ENCODE measurements at regions not wholly inside any gene's neighbourhood (a gene's known extent, or its start where the extent isn't known, plus 50 kb on each side); places are given as distances from the start of the nearest gene placed in this dataset.

- DNase-seq (ENCODE audit: low spot score) (no peak), ATAC-seq (ENCODE audit: insufficient number of reproducible peaks, low FRiP score, low read depth) (no peak)
- Histone ChIP-seq H3K27ac (no peak overlapping the region), H3K9me3 (no peaks in the 10 kb centered on the region), H3K4me3 (no peak overlapping the region), H3K4me1 (ENCODE audit: control insufficient read depth in 1 of 2, low read depth in 2 of 2) (no peaks in the 10 kb centered on the region), H3K27me3 (replicated peaks; ENCODE audit: insufficient read depth) (no peaks in the 10 kb centered on the region), H3K36me3 (no peaks in the 10 kb centered on the region)
- TF ChIP-seq, protein P1, sequence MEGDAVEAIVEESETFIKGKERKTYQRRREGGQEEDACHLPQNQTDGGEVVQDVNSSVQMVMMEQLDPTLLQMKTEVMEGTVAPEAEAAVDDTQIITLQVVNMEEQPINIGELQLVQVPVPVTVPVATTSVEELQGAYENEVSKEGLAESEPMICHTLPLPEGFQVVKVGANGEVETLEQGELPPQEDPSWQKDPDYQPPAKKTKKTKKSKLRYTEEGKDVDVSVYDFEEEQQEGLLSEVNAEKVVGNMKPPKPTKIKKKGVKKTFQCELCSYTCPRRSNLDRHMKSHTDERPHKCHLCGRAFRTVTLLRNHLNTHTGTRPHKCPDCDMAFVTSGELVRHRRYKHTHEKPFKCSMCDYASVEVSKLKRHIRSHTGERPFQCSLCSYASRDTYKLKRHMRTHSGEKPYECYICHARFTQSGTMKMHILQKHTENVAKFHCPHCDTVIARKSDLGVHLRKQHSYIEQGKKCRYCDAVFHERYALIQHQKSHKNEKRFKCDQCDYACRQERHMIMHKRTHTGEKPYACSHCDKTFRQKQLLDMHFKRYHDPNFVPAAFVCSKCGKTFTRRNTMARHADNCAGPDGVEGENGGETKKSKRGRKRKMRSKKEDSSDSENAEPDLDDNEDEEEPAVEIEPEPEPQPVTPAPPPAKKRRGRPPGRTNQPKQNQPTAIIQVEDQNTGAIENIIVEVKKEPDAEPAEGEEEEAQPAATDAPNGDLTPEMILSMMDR (IDR thresholded peaks at IDR 0.05): no peak
These were observed 327.5 kb upstream of the HNRNPA3 start for GRCh38 chr2:176885001-176885643.

DNA sequence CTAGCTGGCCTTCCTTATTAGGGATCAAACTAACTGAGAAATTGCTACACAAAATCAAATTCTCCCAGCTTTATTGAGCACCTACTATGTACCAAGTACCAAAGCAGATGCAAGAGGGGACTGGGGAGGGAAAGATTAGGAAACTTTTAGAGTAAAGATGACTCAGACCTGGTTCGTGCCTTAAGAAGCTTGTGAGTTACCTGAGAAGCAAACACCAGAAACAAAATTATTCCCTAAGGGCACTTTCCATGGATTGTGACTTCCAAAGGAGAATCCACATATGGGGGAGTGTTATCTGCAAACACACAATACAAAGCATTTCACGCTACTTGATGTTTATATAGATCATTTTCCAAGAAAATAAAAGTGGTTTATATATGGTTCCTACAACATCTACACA, 326.9 kb upstream of the HNRNPA3 start:
- DNase-seq (ENCODE audit: low spot score) (no peak), ATAC-seq (ENCODE audit: insufficient number of reproducible peaks, low FRiP score, low read depth) (no peak)
- H3K27ac ChIP-seq: no peak overlapping the region
- H3K36me3 ChIP-seq: no peaks in the 10 kb centered on the region
- H3K9me3 ChIP-seq: no peaks in the 10 kb centered on the region
- no peak overlapping the region for H3K4me3 ChIP-seq
- TF ChIP-seq, protein P1 (IDR thresholded peaks at IDR 0.05): no peak
- no peaks in the 10 kb centered on the region for H3K27me3 ChIP-seq (replicated peaks; ENCODE audit: insufficient read depth)
- H3K4me1 ChIP-seq (ENCODE audit: control insufficient read depth in 1 of 2, low read depth in 2 of 2): no peaks in the 10 kb centered on the region

- no peak for ATAC-seq (ENCODE audit: insufficient number of reproducible peaks, low FRiP score, low read depth)
- TF ChIP-seq, protein P1 (IDR thresholded peaks at IDR 0.05): no peak
- no peak for DNase-seq (ENCODE audit: low spot score)
These were observed 321.5 kb upstream of the HNRNPA3 start for GRCh38 chr2:176891105-176891504.

DNA sequence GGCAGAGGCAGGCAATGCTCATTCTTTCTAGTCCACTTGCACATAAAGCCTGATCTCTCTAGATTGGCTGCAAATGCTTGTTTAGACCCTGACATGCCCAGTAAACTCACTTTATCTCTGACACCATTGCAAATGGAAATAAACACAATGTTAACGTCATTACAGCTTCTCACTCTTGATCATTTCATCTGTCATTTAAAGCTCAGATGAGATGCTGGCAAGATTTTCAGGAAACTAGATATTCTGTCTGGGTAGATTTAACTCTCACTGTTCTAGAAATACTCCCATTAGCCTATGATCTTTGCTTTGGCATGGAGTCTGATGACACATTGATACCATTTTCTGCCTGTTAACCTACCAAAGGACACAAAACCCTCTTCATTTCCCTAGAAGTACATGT, 320.7 kb upstream of the HNRNPA3 start:
- ATAC-seq (ENCODE audit: insufficient number of reproducible peaks, low FRiP score, low read depth) (no peak), DNase-seq (ENCODE audit: low spot score) (no peak)
- Histone ChIP-seq H3K27me3 (replicated peaks; ENCODE audit: insufficient read depth) (no peaks in the 10 kb centered on the region), H3K4me3 (no peak overlapping the region), H3K36me3 (no peaks in the 10 kb centered on the region), H3K27ac (no peak overlapping the region), H3K4me1 (ENCODE audit: control insufficient read depth in 1 of 2, low read depth in 2 of 2) (no peaks in the 10 kb centered on the region), H3K9me3 (no peaks in the 10 kb centered on the region)
- TF ChIP-seq, protein P1 (IDR thresholded peaks at IDR 0.05): no peak

More at GRCh38 chr2:176891105-176891504, 321.5 kb upstream of the HNRNPA3 start:
- no peaks in the 10 kb centered on the region for H3K4me1 ChIP-seq (ENCODE audit: control insufficient read depth in 1 of 2, low read depth in 2 of 2)
- no peaks in the 10 kb centered on the region for H3K27me3 ChIP-seq (replicated peaks; ENCODE audit: insufficient read depth)
- no peak overlapping the region for H3K4me3 ChIP-seq
- no peaks in the 10 kb centered on the region for H3K9me3 ChIP-seq
- no peaks in the 10 kb centered on the region for H3K36me3 ChIP-seq
- no peak overlapping the region for H3K27ac ChIP-seq

- TF ChIP-seq, protein P1 (IDR thresholded peaks at IDR 0.05): no peak
- DNase-seq (ENCODE audit: low spot score) (no peak), ATAC-seq (ENCODE audit: insufficient number of reproducible peaks, low FRiP score, low read depth) (no peak)
- Histone ChIP-seq H3K27me3 (replicated peaks; ENCODE audit: insufficient read depth) (no peaks in the 10 kb centered on the region), H3K36me3 (no peaks in the 10 kb centered on the region), H3K9me3 (no peaks in the 10 kb centered on the region), H3K4me1 (ENCODE audit: control insufficient read depth in 1 of 2, low read depth in 2 of 2) (no peaks in the 10 kb centered on the region), H3K4me3 (no peak overlapping the region), H3K27ac (no peak overlapping the region)
These were observed 319.8 kb upstream of the HNRNPA3 start for GRCh38 chr2:176892676-176893226.

Measured in thoracic aorta (tissue), 2 donors.